VCaP (cell line): ENCODE measurements at regions not wholly inside any gene's neighbourhood (a gene's known extent, or its start where the extent isn't known, plus 50 kb on each side); places are given as distances from the start of the nearest gene placed in this dataset.

ENCODE experiments used
- H3K27ac ChIP-seq: fragments of 450-650 bp; 2 replicates; pipeline ENCODE4 v1.5.1; 2017
- TF ChIP-seq, protein P1 (sequence below): fragments of 450-650 bp; conservative IDR thresholded peaks from 2 replicates; pipeline ENCODE4 v1.5.1; 2017; ENCODE audit warnings: mild to moderate bottlenecking, moderate library complexity

DNA sequence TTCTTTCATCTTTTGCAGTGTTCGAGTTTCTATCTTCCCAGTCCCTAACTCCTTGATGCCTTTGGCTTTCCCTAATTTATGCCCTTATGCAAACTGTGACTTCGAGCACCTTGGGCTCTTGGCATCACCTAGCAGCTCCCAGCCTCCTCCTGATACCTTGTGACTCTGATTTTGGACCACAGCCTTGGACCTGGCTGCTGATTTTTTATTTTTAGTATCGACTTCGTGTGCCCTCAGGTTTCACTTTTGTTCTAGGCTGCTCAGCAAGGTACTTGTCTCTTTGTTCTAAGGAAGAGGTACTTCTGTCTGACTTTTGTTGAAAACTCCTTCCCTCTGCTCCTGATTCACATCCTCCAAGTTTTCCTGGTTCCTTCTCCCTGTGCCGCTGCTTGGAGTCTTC lies 69.6 kb upstream of the KCNK1 start:
- TF ChIP-seq, protein P1, sequence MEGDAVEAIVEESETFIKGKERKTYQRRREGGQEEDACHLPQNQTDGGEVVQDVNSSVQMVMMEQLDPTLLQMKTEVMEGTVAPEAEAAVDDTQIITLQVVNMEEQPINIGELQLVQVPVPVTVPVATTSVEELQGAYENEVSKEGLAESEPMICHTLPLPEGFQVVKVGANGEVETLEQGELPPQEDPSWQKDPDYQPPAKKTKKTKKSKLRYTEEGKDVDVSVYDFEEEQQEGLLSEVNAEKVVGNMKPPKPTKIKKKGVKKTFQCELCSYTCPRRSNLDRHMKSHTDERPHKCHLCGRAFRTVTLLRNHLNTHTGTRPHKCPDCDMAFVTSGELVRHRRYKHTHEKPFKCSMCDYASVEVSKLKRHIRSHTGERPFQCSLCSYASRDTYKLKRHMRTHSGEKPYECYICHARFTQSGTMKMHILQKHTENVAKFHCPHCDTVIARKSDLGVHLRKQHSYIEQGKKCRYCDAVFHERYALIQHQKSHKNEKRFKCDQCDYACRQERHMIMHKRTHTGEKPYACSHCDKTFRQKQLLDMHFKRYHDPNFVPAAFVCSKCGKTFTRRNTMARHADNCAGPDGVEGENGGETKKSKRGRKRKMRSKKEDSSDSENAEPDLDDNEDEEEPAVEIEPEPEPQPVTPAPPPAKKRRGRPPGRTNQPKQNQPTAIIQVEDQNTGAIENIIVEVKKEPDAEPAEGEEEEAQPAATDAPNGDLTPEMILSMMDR, result no peak
- no peak overlapping the region for H3K27ac ChIP-seq

DNA sequence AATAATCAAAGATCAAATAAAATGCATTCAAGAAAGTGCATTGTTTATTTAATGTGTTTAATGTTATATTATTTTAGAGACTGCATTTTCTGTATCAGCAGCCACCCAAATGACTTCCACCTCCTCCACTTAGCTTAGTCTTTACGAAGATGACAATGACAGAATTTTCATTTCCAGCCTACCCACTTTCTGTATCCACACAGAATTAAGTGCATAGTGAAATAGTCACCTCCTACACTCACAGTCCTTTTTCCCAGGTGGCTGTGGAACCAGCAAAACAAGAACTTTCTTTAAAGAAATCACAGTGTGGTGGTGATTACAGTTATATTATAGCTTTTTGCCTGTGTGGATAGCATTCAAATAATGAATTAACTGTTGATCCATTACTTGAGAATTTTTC lies 66.2 kb upstream of the KCNK1 start:
- no peak overlapping the region for H3K27ac ChIP-seq
- TF ChIP-seq, protein P1, result no peak

DNA sequence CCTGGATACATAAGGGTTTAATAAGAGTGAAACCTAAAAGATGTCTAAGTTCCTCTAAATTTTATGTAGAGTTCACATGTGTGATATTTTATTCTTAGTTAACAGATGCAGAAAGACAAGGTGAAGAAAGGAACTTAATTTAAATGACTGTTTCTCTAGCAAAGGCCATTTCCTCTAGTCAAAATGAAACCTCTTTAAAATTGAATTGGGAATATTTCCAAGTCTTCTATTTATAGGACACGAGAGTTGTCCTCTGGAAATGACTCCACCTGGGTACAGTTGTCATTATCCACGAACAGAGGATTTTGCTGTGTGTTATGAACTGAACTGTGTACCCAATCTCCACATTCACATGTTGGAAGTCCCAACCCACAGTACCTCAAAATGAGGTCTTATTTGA lies 64.5 kb upstream of the KCNK1 start:
- TF ChIP-seq, protein P1, result no peak
- H3K27ac ChIP-seq, result no peak overlapping the region

DNA sequence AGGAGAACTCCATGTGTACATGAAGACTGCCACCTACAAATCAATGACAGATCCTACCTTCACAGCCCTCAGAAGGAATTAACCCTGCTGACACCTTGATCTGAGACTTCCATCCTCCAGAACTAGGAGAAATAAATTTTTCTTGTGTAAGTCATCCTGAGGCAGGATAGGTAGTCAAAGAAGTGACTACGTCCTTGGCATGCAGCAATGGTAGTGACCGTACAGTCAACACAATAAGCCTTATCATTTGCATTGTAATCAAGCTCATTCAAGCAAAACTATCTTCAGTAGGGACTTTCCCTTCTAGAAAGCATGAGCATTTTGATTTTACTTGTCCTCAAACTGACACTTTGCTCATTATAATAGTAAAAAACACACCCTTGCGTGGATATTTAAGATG lies 64.0 kb upstream of the KCNK1 start:
- TF ChIP-seq, protein P1, result no peak

DNA sequence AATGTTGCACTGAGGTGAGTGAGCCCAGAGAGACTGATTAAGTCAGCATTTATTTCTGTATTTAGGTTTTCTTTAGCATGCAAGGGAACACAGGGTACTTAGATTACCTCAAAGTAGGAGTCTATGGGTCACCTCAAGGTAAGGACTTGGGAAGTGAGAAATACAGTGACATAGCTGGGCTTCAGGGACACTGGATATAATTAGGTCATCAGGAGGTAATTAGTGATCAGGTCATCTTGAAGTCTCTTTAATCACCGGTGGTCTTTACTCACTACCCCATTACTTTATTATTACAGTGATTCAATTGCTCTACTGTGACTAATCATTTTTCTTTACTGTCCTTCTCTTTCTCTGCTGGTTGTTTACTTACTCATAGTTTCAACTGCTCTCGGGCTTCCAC lies 59.9 kb upstream of the KCNK1 start:
- TF ChIP-seq, protein P1, result no peak

More for the DNA sequence above, 64.0 kb upstream of the KCNK1 start:
- H3K27ac ChIP-seq, result no peak overlapping the region

DNA sequence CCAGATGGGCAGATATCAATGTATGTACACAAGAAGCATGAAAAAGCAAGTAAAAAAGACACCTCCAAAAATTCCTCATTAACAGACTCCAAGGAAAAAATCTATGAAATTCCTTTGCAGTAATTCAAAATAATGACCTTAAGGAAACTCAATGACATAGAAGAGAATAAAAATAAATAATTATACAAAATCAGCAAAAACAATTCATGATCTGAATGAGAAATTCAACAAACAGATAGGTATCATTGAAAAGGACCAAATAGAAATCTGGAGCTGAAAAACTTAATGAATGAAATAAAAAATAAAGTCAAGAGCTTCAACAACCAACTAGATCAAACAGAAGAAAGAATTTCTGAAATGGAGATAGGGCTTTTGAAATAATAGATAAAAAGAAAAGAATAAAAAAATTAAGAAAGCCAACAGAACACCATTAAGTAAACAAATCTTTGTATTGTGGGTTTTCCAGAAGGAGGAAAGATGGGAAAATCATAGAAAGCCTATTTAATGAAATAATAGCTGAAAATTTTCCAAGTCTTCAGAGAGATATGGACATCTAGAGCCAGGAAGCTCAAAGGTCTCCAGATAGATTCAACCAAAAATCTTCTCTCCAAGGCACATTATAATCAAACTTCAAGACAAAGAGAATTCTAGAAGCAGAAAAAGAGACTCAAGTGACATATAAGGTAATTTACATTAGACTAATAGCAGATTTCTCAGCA lies 52.0 kb upstream of the KCNK1 start:
- TF ChIP-seq, protein P1, result no peak
- no peak overlapping the region for H3K27ac ChIP-seq

More for the DNA sequence above, 59.9 kb upstream of the KCNK1 start:
- H3K27ac ChIP-seq, result no peak overlapping the region
